ENCODE measurements at regions not wholly inside any gene's neighbourhood (a gene's known extent, or its start where the extent isn't known, plus 50 kb on each side); places are given as distances from the start of the nearest gene placed in this dataset.

DNA sequence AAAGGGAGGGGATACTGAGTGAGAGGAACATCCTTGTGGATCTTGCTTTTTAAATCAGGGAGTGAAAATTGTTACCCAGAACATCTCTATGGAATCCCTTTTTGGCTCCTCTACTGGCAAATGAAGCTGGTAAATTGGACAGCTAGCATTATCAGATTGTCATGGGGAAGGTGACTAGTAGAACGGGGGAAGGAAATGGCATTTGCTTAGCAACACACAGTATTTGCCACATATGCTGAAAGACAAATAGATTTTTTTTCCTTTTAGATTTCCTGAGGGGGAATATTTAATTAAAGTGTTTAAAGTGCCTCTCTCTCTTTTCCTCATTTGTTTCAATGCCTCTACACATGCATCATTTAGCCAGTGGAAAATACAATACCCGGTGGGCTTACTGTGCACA, 573.5 kb downstream of the BCKDHB start:
- TF ChIP-seq, protein P1, sequence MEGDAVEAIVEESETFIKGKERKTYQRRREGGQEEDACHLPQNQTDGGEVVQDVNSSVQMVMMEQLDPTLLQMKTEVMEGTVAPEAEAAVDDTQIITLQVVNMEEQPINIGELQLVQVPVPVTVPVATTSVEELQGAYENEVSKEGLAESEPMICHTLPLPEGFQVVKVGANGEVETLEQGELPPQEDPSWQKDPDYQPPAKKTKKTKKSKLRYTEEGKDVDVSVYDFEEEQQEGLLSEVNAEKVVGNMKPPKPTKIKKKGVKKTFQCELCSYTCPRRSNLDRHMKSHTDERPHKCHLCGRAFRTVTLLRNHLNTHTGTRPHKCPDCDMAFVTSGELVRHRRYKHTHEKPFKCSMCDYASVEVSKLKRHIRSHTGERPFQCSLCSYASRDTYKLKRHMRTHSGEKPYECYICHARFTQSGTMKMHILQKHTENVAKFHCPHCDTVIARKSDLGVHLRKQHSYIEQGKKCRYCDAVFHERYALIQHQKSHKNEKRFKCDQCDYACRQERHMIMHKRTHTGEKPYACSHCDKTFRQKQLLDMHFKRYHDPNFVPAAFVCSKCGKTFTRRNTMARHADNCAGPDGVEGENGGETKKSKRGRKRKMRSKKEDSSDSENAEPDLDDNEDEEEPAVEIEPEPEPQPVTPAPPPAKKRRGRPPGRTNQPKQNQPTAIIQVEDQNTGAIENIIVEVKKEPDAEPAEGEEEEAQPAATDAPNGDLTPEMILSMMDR (conservative IDR thresholded peaks at IDR 0.05; ENCODE audit: low read depth, low read length): no peak
- no peak for TF ChIP-seq EZH2 (IDR thresholded peaks at IDR 0.05; ENCODE audit: borderline replicate concordance, low read depth, low read length, poor library complexity, severe bottlenecking)
